Activated naive CD8-positive, alpha-beta T cell treated with anti-CD3 and anti-CD28 coated beads, Interleukin-2, amount 50 U/mL, for 24 hours (primary cell): ENCODE measurements at regions not wholly inside any gene's neighbourhood (a gene's known extent, or its start where the extent isn't known, plus 50 kb on each side); places are given as distances from the start of the nearest gene placed in this dataset.
"Not testable (repeated sequence)": the region's sequence is repeated elsewhere in the genome, so short reads cannot be mapped to it uniquely, and the experiment has no call there.

Source experiments
- ATAC-seq: fragments of 150-1000 bp; cut with Tn5 transposase; one replicate; pipeline ENCODE4 v1.10.0; 2021
- DNase-seq: peaks from one replicate; pipeline ENCODE4 v3.0.0; 2021
- H3K27ac Mint-ChIP-seq: one replicate; pipeline ENCODE4 v1.8.0; 2021; ENCODE audit warnings: mild to moderate bottlenecking, mixed read lengths
- H3K27me3 Mint-ChIP-seq: one replicate; pipeline ENCODE4 v1.8.0; 2021; ENCODE audit warnings: mixed read lengths
- H3K36me3 Mint-ChIP-seq: one replicate; pipeline ENCODE4 v1.8.0; 2021; ENCODE audit warnings: low read depth, mixed read lengths
- H3K4me1 Mint-ChIP-seq: one replicate; pipeline ENCODE4 v1.8.0; 2021; ENCODE audit warnings: mixed read lengths
- H3K4me3 Mint-ChIP-seq: one replicate; pipeline ENCODE4 v1.8.0; 2021; ENCODE audit warnings: mild to moderate bottlenecking, moderate library complexity, mixed read lengths
- H3K9me3 Mint-ChIP-seq: one replicate; pipeline ENCODE4 v1.8.0; 2021; ENCODE audit warnings: mixed read lengths

GRCh38 chr2:21770787-21771186 lies 647.0 kb downstream of the TDRD15 start:
- DNase-seq = no peak
- Mint-ChIP-seq H3K4me1 (no peaks in the 10 kb centered on the region), H3K9me3 (no peaks in the 10 kb centered on the region), H3K4me3 (no peak overlapping the region), H3K27ac (no peak overlapping the region), H3K36me3 (no peaks in the 10 kb centered on the region), H3K27me3 (no peaks in the 10 kb centered on the region)
- no peak for ATAC-seq

- Mint-ChIP-seq H3K9me3 (no peaks in the 10 kb centered on the region), H3K27me3 (no peaks in the 10 kb centered on the region), H3K27ac (no peak overlapping the region), H3K36me3 (no peaks in the 10 kb centered on the region), H3K4me3 (no peak overlapping the region), H3K4me1 (no peaks in the 10 kb centered on the region)
- DNase-seq = no peak
- no peak for ATAC-seq
Measured at GRCh38 chr2:21772624-21773023, 648.9 kb downstream of the TDRD15 start.

DNA sequence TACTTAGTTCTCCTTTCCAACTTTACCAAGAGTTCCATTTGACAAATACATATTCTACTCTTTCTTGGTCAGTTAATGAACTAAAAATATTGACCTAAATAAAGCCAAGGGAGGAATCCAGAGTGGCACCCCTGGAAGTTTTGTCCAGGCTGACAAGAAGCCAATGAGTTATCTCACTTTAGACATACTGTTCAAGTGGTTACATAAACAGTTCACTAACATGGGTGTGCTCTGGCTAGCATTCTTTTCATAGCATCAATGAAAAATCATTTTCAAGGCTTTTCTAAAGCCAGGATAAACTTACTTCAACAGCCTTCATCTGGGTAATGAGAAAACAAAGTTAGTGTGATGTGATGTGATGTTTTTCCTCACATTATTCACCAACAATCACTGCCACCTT lies 649.4 kb downstream of the TDRD15 start:
- ATAC-seq (no peak), DNase-seq (no peak)
- H3K9me3 Mint-ChIP-seq = peaks cover 3% of the 10 kb centered on the region
- H3K27me3 Mint-ChIP-seq = no peaks in the 10 kb centered on the region
- H3K4me1 Mint-ChIP-seq = no peaks in the 10 kb centered on the region
- no peak overlapping the region for H3K27ac Mint-ChIP-seq
- no peaks in the 10 kb centered on the region for H3K36me3 Mint-ChIP-seq
- H3K4me3 Mint-ChIP-seq = no peak overlapping the region

- H3K36me3 Mint-ChIP-seq = no peaks in the 10 kb centered on the region
- no peaks in the 10 kb centered on the region for H3K27me3 Mint-ChIP-seq
- H3K4me3 Mint-ChIP-seq = no peak overlapping the region
- H3K4me1 Mint-ChIP-seq = no peaks in the 10 kb centered on the region
- ATAC-seq = no peak
- peaks cover 6% of the 10 kb centered on the region for H3K9me3 Mint-ChIP-seq
- H3K27ac Mint-ChIP-seq = no peak overlapping the region
- DNase-seq = no peak
Measured at GRCh38 chr2:21774691-21775368, 651.1 kb downstream of the TDRD15 start.

DNA sequence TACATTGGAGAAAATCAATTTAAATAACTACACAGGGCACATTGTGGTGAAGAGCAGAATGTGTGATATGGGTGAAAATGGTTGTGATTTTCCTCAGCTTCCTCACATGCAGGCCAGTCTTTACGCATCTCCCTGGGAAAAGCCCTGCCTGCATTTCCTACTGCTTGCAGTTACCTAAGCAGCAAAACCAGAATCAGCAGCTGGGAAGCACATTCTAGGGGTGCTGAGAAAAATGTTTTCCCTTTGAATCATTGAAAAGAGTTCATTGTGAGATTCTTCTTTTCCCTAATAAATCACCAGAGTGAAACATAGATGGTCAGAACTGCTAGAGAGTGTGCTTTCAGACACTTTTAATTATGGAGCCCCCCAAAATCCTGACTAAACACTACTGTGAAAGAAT lies 656.0 kb downstream of the TDRD15 start:
- no peak overlapping the region for H3K27ac Mint-ChIP-seq
- DNase-seq = no peak

DNA sequence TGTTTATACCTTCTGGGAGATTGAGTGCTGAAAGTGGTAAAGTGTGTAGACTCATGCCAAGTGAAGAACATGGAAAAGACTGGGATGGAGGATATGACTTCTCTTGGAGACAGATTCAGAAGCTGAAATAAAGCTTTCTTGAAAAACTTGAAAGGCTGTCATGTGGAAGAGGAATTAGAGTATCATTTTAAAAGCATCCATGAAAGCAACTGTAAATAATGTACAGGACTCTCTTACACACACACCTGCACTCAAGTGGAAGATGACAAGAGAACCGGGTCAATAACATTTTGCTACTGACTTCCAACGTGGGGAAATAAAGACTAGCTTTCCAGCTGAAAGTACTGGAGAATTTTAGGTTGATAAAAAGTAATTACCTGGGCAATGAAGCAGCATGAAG lies 658.2 kb downstream of the TDRD15 start:
- H3K36me3 Mint-ChIP-seq = no peaks in the 10 kb centered on the region
- ATAC-seq = no peak
- no peak overlapping the region for H3K27ac Mint-ChIP-seq
- H3K9me3 Mint-ChIP-seq = peaks cover 12% of the 10 kb centered on the region
- no peak overlapping the region for H3K4me3 Mint-ChIP-seq
- H3K27me3 Mint-ChIP-seq = no peaks in the 10 kb centered on the region
- DNase-seq = no peak
- no peaks in the 10 kb centered on the region for H3K4me1 Mint-ChIP-seq

More for the DNA sequence above, 656.0 kb downstream of the TDRD15 start:
- no peak for ATAC-seq
- Mint-ChIP-seq H3K36me3 (no peaks in the 10 kb centered on the region), H3K27me3 (no peaks in the 10 kb centered on the region), H3K4me1 (no peaks in the 10 kb centered on the region), H3K9me3 (peaks cover 12% of the 10 kb centered on the region), H3K4me3 (no peak overlapping the region)

DNA sequence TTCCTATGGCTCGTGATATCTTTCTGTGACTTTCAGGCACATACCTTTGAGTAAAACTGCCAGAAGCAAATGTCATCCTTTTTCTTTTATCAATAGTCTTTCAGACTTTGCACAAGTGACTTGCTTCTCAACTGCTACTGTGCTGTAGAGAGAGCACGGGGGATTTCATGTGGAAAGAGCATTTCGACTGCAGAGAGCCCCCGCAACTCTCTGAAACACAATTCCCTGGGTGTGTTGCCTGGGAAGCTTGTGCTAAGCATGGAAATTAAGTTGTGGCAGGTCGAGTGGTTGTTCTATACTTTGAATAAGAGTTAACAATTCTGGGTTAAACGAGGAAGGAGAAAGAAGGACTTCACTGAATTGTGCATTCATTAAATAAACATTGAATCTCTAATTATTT lies 659.1 kb downstream of the TDRD15 start:
- no peak for DNase-seq
- H3K36me3 Mint-ChIP-seq = no peaks in the 10 kb centered on the region
- peaks cover 12% of the 10 kb centered on the region for H3K9me3 Mint-ChIP-seq
- no peaks in the 10 kb centered on the region for H3K27me3 Mint-ChIP-seq
- no peak overlapping the region for H3K4me3 Mint-ChIP-seq
- H3K4me1 Mint-ChIP-seq = no peaks in the 10 kb centered on the region
- no peak overlapping the region for H3K27ac Mint-ChIP-seq
- no peak for ATAC-seq

DNA sequence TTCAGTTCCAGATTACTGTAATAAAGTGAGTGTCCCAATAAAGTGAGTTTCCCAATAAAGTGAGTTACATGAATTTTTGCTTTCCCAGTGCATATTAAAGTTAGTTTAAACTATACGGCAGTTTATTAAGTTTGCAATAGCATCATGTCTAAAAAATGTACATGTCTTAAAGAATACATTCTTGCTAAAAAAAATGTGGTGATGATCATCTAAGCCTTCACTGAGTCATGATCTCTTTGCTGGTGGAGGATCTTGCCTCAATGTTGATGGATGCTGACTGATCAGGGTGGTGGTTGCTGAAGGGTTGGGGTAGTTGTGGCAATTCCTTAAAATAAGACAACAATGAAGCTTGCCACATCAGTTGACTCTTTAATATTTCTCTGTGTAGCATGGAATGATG lies 664.2 kb downstream of the TDRD15 start:
- Mint-ChIP-seq H3K27ac (no peak overlapping the region), H3K4me1 (no peaks in the 10 kb centered on the region), H3K9me3 (no peaks in the 10 kb centered on the region), H3K36me3 (no peaks in the 10 kb centered on the region), H3K27me3 (no peaks in the 10 kb centered on the region), H3K4me3 (no peak overlapping the region)
- no peak for ATAC-seq
- DNase-seq = no peak

GRCh38 chr2:21790311-21790710 lies 666.5 kb downstream of the TDRD15 start:
- H3K4me1 Mint-ChIP-seq, DNase-seq, H3K27me3 Mint-ChIP-seq, H3K4me3 Mint-ChIP-seq, ATAC-seq, H3K9me3 Mint-ChIP-seq, H3K27ac Mint-ChIP-seq, H3K36me3 Mint-ChIP-seq: not testable (repeated sequence)

DNA sequence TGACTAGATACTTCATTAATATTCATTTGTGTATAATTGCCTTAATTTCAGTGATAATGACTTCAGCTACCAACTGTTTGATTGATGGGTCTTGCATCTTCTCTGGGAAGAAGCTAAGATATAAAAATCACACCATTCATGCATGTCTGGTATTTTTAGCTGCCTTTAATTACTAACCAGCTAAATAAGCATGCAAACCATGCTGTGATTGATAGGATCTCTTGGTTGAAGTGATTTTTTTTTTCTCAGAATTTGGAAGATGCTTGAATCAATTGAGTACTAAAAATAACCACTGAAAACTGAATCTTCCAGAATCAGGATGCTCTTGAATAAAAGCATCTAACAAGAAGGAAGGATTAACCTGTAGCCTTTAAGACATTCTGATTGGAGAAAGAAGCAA lies 668.8 kb downstream of the TDRD15 start:
- Mint-ChIP-seq H3K27ac (no peak overlapping the region), H3K9me3 (no peaks in the 10 kb centered on the region), H3K27me3 (no peaks in the 10 kb centered on the region), H3K4me3 (no peak overlapping the region), H3K4me1 (no peaks in the 10 kb centered on the region), H3K36me3 (no peaks in the 10 kb centered on the region)
- ATAC-seq (no peak), DNase-seq (no peak)

- no peaks in the 10 kb centered on the region for H3K4me1 Mint-ChIP-seq
- no peak overlapping the region for H3K4me3 Mint-ChIP-seq
- no peak overlapping the region for H3K27ac Mint-ChIP-seq
- H3K27me3 Mint-ChIP-seq = no peaks in the 10 kb centered on the region
- ATAC-seq = no peak
- no peaks in the 10 kb centered on the region for H3K9me3 Mint-ChIP-seq
- no peak for DNase-seq
- no peaks in the 10 kb centered on the region for H3K36me3 Mint-ChIP-seq
Measured at GRCh38 chr2:21793461-21793860, 669.7 kb downstream of the TDRD15 start.

DNA sequence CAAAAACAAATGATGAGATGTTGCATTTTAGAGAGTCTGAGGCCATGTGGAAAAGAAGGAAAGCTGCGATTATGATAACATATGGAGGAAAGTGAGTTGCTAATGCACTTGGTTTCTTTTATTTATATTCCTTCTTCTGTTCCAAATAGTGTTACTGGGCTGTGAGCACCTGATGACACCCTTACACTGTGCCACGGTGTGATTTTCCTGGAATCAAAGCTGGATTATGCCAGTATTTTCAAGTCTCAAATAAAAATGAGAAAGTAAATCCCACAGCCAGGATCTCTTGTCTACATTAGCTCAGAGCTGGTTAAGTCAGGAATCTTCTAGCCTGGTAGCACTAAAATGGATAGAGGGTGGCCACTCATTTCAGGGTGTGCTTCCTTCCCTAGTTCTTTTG lies 670.8 kb downstream of the TDRD15 start:
- ATAC-seq = no peak
- Mint-ChIP-seq H3K9me3 (peaks cover 3% of the 10 kb centered on the region), H3K36me3 (no peaks in the 10 kb centered on the region), H3K27me3 (no peaks in the 10 kb centered on the region), H3K27ac (no peak overlapping the region), H3K4me1 (no peaks in the 10 kb centered on the region), H3K4me3 (no peak overlapping the region)
- no peak for DNase-seq

GRCh38 chr2:21800356-21800755 lies 676.6 kb downstream of the TDRD15 start:
- H3K9me3 Mint-ChIP-seq = peaks cover 9% of the 10 kb centered on the region
- DNase-seq (no peak), ATAC-seq (no peak)

GRCh38 chr2:21803550-21803949 lies 679.8 kb downstream of the TDRD15 start:
- H3K27ac Mint-ChIP-seq = no peak overlapping the region
- no peak overlapping the region for H3K4me3 Mint-ChIP-seq
- H3K4me1 Mint-ChIP-seq = no peaks in the 10 kb centered on the region
- DNase-seq (no peak), ATAC-seq (no peak)
- H3K9me3 Mint-ChIP-seq = peaks cover 9% of the 10 kb centered on the region
- no peaks in the 10 kb centered on the region for H3K27me3 Mint-ChIP-seq
- no peaks in the 10 kb centered on the region for H3K36me3 Mint-ChIP-seq

More at GRCh38 chr2:21800356-21800755, 676.6 kb downstream of the TDRD15 start:
- no peaks in the 10 kb centered on the region for H3K36me3 Mint-ChIP-seq
- no peaks in the 10 kb centered on the region for H3K4me1 Mint-ChIP-seq
- no peak overlapping the region for H3K4me3 Mint-ChIP-seq
- no peak overlapping the region for H3K27ac Mint-ChIP-seq
- H3K27me3 Mint-ChIP-seq = no peaks in the 10 kb centered on the region

- Mint-ChIP-seq H3K27ac (no peak overlapping the region), H3K4me1 (no peaks in the 10 kb centered on the region), H3K9me3 (peaks cover 6% of the 10 kb centered on the region), H3K4me3 (no peak overlapping the region), H3K27me3 (no peaks in the 10 kb centered on the region), H3K36me3 (no peaks in the 10 kb centered on the region)
- DNase-seq = no peak
- ATAC-seq = no peak
Measured at GRCh38 chr2:21804151-21804550, 680.4 kb downstream of the TDRD15 start.

GRCh38 chr2:21811541-21811940 lies 687.8 kb downstream of the TDRD15 start:
- no peak overlapping the region for H3K4me3 Mint-ChIP-seq
- no peak overlapping the region for H3K27ac Mint-ChIP-seq
- H3K27me3 Mint-ChIP-seq = no peaks in the 10 kb centered on the region
- H3K36me3 Mint-ChIP-seq = no peaks in the 10 kb centered on the region
- H3K4me1 Mint-ChIP-seq = no peaks in the 10 kb centered on the region
- no peak for ATAC-seq
- no peak for DNase-seq
- H3K9me3 Mint-ChIP-seq = peaks cover 4% of the 10 kb centered on the region
